Astrocyte (in vitro differentiated cells and primary cell): ENCODE measurements at regions not wholly inside any gene's neighbourhood (a gene's known extent, or its start where the extent isn't known, plus 50 kb on each side); places are given as distances from the start of the nearest gene placed in this dataset.

Experiments
- DNase-seq: peaks from one replicate; pipeline ENCODE4 v3.0.0-alpha.2; 2010; ENCODE audit warnings: low read depth
- FAIRE-seq: peaks from 2 replicates; lab custom pipeline; 2011; peaks lifted over from hg19 to GRCh38; lab: Jason Lieb, UNC
- H2AFZ ChIP-seq: 2 replicates; pipeline ENCODE4 v1.6.0; 2012; ENCODE audit warnings: low read depth, low read length, inconsistent platforms
- H3K27ac ChIP-seq: 2 replicates; pipeline ENCODE4 v1.5.1; 2011; ENCODE audit warnings: low read depth, low read length, inconsistent platforms
- H3K27me3 ChIP-seq: 2 replicates; pipeline ENCODE4 v1.6.0; 2011; ENCODE audit warnings: low read length, inconsistent platforms; ENCODE audit not compliant: insufficient read depth
- H3K36me3 ChIP-seq: 2 replicates; pipeline ENCODE4 v1.5.1; 2011; ENCODE audit warnings: low read length, inconsistent platforms; ENCODE audit not compliant: insufficient read depth
- H3K4me1 ChIP-seq: 2 replicates; pipeline ENCODE4 v1.5.1; 2011; ENCODE audit warnings: low read length, inconsistent platforms; ENCODE audit not compliant: insufficient read depth
- H3K4me2 ChIP-seq: 2 replicates; pipeline ENCODE4 v1.6.0; 2012; ENCODE audit warnings: low read length, inconsistent platforms
- H3K4me3 ChIP-seq: 2 replicates; pipeline ENCODE4 v1.5.1; 2011; ENCODE audit warnings: low read depth, mild to moderate bottlenecking, low read length, inconsistent platforms; ENCODE audit not compliant: insufficient read depth
- H3K79me2 ChIP-seq: 2 replicates; pipeline ENCODE4 v1.6.0; 2012; ENCODE audit warnings: mild to moderate bottlenecking, low read length, inconsistent platforms; ENCODE audit not compliant: insufficient read depth
- H3K9ac ChIP-seq: 2 replicates; pipeline ENCODE4 v1.6.0; 2012; ENCODE audit warnings: mild to moderate bottlenecking, low read length, inconsistent platforms
- H3K9me3 ChIP-seq: 2 replicates; pipeline ENCODE4 v1.5.1; 2012; ENCODE audit warnings: low read depth, mild to moderate bottlenecking, low read length, inconsistent platforms; ENCODE audit not compliant: insufficient read depth
- H4K20me1 ChIP-seq: 2 replicates; pipeline ENCODE4 v1.6.0; 2012; ENCODE audit warnings: low read length, inconsistent platforms; ENCODE audit not compliant: insufficient read depth
- H3K27ac Mint-ChIP-seq: one replicate; pipeline ENCODE4 v1.8.0; 2021; ENCODE audit warnings: mild to moderate bottlenecking, mixed read lengths; ENCODE audit not compliant: unreplicated experiment
- H3K27me3 Mint-ChIP-seq: one replicate; pipeline ENCODE4 v1.8.0; 2021; ENCODE audit warnings: low read depth, mixed read lengths; ENCODE audit not compliant: unreplicated experiment
- H3K36me3 Mint-ChIP-seq: one replicate; pipeline ENCODE4 v1.8.0; 2021; ENCODE audit warnings: low read depth, mixed read lengths; ENCODE audit not compliant: unreplicated experiment
- H3K4me1 Mint-ChIP-seq: one replicate; pipeline ENCODE4 v1.8.0; 2021; ENCODE audit warnings: low read depth, mixed read lengths; ENCODE audit not compliant: unreplicated experiment
- H3K4me3 Mint-ChIP-seq: one replicate; pipeline ENCODE4 v1.8.0; 2021; ENCODE audit warnings: mild to moderate bottlenecking, moderate library complexity, mixed read lengths; ENCODE audit not compliant: unreplicated experiment
- H3K9me3 Mint-ChIP-seq: one replicate; pipeline ENCODE4 v1.8.0; 2021; ENCODE audit warnings: mild to moderate bottlenecking, mixed read lengths; ENCODE audit not compliant: unreplicated experiment
- CTCF ChIP-seq: IDR thresholded peaks from 2 replicates; pipeline ENCODE4 v1.5.1; 2011; ENCODE audit warnings: low read depth, mild to moderate bottlenecking, inconsistent platforms, low read length, moderate library complexity; ENCODE audit not compliant: insufficient read depth
- EZH2 ChIP-seq: IDR thresholded peaks from 2 replicates; pipeline ENCODE4 v1.6.1; 2012; ENCODE audit warnings: mild to moderate bottlenecking, low read length, inconsistent platforms; ENCODE audit not compliant: insufficient read depth

DNA sequence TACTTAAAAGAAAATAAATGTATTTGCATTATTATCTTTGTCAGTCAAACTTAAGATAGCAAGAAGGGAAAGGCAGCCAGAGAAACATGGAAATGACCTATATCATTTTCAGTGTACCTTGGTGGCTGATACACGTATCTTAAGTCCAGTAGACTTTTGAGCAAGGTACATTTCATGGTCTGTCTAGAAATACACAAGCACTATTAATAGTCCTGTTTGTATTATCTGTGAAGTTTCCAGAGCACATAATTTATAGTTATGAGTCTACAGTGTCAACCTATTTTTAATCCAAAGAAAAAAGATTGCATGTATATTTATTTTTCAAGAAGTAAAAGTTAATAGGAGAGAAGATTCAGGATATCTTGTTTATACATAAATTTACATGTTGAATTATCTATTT lies 95.7 kb downstream of the IZUMO3 start:
- H3K36me3 Mint-ChIP-seq: no peaks in the 10 kb centered on the region
- Histone ChIP-seq H3K4me2 (no peak overlapping the region), H3K79me2 (no peaks in the 10 kb centered on the region), H3K36me3 (no peaks in the 10 kb centered on the region), H3K9me3 (peaks cover 2% of the 10 kb centered on the region), H3K9ac (no peak overlapping the region), H3K27me3 (no peaks in the 10 kb centered on the region), H3K4me3 (no peak overlapping the region), H3K4me1 (no peaks in the 10 kb centered on the region), H2AFZ (no peak overlapping the region), H4K20me1 (no peaks in the 10 kb centered on the region), H3K27ac (no peak overlapping the region)
- no peaks in the 10 kb centered on the region for H3K27me3 Mint-ChIP-seq
- no peak overlapping the region for H3K27ac Mint-ChIP-seq
- FAIRE-seq (no peak), DNase-seq (no peak)
- H3K4me3 Mint-ChIP-seq: no peak overlapping the region
- no peaks in the 10 kb centered on the region for H3K9me3 Mint-ChIP-seq
- no peaks in the 10 kb centered on the region for H3K4me1 Mint-ChIP-seq
- TF ChIP-seq EZH2: no peak
- TF ChIP-seq CTCF: no peak

GRCh38 chr9:24439456-24439855 lies 106.2 kb downstream of the IZUMO3 start:
- Histone ChIP-seq H3K79me2 (no peaks in the 10 kb centered on the region), H3K4me3 (no peak overlapping the region), H4K20me1 (no peaks in the 10 kb centered on the region), H3K36me3 (no peaks in the 10 kb centered on the region), H3K27me3 (no peaks in the 10 kb centered on the region), H2AFZ (no peak overlapping the region), H3K9ac (no peak overlapping the region), H3K9me3 (no peaks in the 10 kb centered on the region), H3K4me2 (no peak overlapping the region), H3K4me1 (no peaks in the 10 kb centered on the region), H3K27ac (no peak overlapping the region)
- Mint-ChIP-seq H3K27me3 (no peaks in the 10 kb centered on the region), H3K9me3 (peaks cover 3% of the 10 kb centered on the region), H3K4me3 (no peak overlapping the region), H3K27ac (no peak overlapping the region), H3K4me1 (peaks cover 15% of the 10 kb centered on the region), H3K36me3 (no peaks in the 10 kb centered on the region)
- FAIRE-seq (no peak), DNase-seq (no peak)
- TF ChIP-seq CTCF (no peak), EZH2 (no peak)

DNA sequence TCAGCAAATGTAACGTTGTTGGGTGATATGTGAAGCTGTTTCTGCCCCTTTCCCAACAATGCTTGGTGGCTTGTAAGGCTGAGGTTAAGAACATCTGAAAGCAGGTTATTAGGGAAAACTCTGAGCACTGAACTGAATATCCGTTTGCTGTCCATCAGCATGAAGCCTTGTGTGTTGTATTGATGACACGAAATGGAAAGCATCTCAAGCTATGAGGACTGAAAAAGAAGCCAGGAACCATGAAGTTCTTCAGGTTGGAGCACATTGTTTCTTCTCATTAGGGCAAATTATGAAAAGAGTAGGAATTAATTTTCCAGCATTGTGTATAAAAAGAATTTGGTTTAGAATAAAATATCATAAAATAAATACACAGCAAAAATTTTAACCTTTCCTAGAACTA lies 106.8 kb downstream of the IZUMO3 start:
- Histone ChIP-seq H3K79me2 (no peaks in the 10 kb centered on the region), H3K27me3 (no peaks in the 10 kb centered on the region), H3K4me1 (no peaks in the 10 kb centered on the region), H3K36me3 (no peaks in the 10 kb centered on the region), H4K20me1 (no peaks in the 10 kb centered on the region), H3K9me3 (no peaks in the 10 kb centered on the region), H3K4me3 (no peak overlapping the region), H2AFZ (no peak overlapping the region), H3K4me2 (no peak overlapping the region), H3K27ac (no peak overlapping the region), H3K9ac (no peak overlapping the region)
- Mint-ChIP-seq H3K9me3 (peaks cover 3% of the 10 kb centered on the region), H3K36me3 (no peaks in the 10 kb centered on the region), H3K4me3 (no peak overlapping the region), H3K27ac (no peak overlapping the region), H3K27me3 (no peaks in the 10 kb centered on the region), H3K4me1 (peaks cover 16% of the 10 kb centered on the region)
- FAIRE-seq: no peak
- TF ChIP-seq CTCF (no peak), EZH2 (no peak)
- no peak for DNase-seq
